GM12878 (cell line): ENCODE measurements at regions not wholly inside any gene's neighbourhood (a gene's known extent, or its start where the extent isn't known, plus 50 kb on each side); places are given as distances from the start of the nearest gene placed in this dataset.

Experiments
- CBX5 ChIP-seq: sonication (generic); IDR thresholded peaks from 2 replicates; pipeline ENCODE4 v1.6.1; 2016; ENCODE audit warnings: low read depth, moderate library complexity, mild to moderate bottlenecking, inconsistent platforms
- EP300 ChIP-seq, 2 experiments: fragments of 150-350 bp in 1 of 2; IDR thresholded peaks; 2 replicates each; pipeline ENCODE4 v1.6.1; 2011 to 2012; ENCODE audit warnings: low read depth in 2 of 2, low read length in 2 of 2, borderline replicate concordance in 1 of 2, improper control_type of control experiment in 1 of 2, inconsistent platforms in 1 of 2; ENCODE audit not compliant: control insufficient read depth in 1 of 2
- TF ChIP-seq, protein P1 (sequence below): IDR thresholded peaks from 2 replicates; pipeline ENCODE4 v1.6.1; 2011; ENCODE audit warnings: low read depth, mild to moderate bottlenecking, low read length, moderate library complexity, borderline replicate concordance; ENCODE audit errors: extremely low read depth
- TF ChIP-seq, protein P2 (sequence below), 3 experiments: IDR thresholded peaks in 2 of 3; conservative IDR thresholded peaks in 1 of 3; 2 replicates each; pipeline ENCODE4 v1.5.1; 2011; ENCODE audit warnings: low read depth in 3 of 3, low read length in 3 of 3, mild to moderate bottlenecking in 3 of 3, control low read depth in 2 of 3, moderate library complexity in 2 of 3, inconsistent platforms in 1 of 3, mixed read lengths in 1 of 3; ENCODE audit not compliant: control insufficient read depth in 2 of 3, insufficient read depth in 1 of 3; ENCODE audit errors: extremely low read depth in 1 of 3

DNA sequence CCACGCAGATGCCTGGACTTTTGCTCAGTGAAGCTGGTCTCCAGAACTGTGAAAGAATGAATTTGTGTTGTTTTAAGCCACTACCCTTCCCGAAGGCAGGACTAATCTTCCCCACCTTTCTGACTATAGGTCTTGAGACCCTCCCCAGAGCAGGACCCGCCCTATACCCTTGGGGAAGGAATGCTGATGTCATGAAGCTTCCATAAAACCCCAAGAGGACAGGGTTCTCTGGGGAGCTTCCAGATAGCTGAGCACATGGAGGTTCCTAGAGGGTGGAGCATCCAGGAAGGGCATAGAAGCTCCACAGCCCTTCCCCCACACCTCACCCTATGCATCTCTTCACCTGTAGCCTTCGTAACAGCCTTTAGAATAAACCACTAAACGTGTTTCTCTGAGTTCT, 287.8 kb downstream of the SOX9 start:
- TF ChIP-seq, protein P1, sequence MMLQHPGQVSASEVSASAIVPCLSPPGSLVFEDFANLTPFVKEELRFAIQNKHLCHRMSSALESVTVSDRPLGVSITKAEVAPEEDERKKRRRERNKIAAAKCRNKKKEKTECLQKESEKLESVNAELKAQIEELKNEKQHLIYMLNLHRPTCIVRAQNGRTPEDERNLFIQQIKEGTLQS: no peak
- TF ChIP-seq CBX5 (no peak), EP300 (IDR thresholded peaks at IDR 0.05; ENCODE audit: borderline replicate concordance in 1 of 2, control insufficient read depth in 1 of 2, low read depth in 2 of 2, low read length in 2 of 2) (no peak)
- TF ChIP-seq, protein P2, sequence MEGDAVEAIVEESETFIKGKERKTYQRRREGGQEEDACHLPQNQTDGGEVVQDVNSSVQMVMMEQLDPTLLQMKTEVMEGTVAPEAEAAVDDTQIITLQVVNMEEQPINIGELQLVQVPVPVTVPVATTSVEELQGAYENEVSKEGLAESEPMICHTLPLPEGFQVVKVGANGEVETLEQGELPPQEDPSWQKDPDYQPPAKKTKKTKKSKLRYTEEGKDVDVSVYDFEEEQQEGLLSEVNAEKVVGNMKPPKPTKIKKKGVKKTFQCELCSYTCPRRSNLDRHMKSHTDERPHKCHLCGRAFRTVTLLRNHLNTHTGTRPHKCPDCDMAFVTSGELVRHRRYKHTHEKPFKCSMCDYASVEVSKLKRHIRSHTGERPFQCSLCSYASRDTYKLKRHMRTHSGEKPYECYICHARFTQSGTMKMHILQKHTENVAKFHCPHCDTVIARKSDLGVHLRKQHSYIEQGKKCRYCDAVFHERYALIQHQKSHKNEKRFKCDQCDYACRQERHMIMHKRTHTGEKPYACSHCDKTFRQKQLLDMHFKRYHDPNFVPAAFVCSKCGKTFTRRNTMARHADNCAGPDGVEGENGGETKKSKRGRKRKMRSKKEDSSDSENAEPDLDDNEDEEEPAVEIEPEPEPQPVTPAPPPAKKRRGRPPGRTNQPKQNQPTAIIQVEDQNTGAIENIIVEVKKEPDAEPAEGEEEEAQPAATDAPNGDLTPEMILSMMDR (IDR thresholded peaks at IDR 0.05 in 2 of 3, conservative IDR thresholded peaks at IDR 0.05 in 1 of 3; ENCODE audit: control insufficient read depth in 2 of 3, extremely low read depth in 1 of 3, insufficient read depth in 1 of 3, low read depth in 3 of 3, low read length in 3 of 3): no peak
